ENCODE measurements at regions not wholly inside any gene's neighbourhood (a gene's known extent, or its start where the extent isn't known, plus 50 kb on each side); places are given as distances from the start of the nearest gene placed in this dataset.

DNA sequence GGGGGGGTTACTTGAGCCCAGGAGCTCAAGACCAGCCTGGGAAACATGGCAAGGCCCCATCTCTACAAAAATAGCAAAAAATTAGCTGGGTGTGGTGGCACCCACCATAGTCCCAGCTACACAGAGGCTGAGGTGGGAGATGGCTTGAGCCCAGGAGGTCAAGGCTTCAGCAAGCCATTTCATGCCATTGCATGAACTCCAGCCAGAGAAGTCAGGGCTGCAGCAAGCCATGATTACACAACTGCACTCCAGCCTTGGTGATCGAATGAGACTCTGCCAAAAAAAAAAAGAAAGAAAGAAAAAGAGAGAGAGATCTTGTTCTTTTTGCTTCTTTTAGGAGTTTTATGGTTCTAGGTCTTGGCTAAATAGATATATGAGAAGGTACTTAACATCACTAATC is 200.2 kb upstream of the PHYHIPL start:
- TF ChIP-seq POLR2A (IDR thresholded peaks at IDR 0.05), result no peak
- TF ChIP-seq, protein P1, sequence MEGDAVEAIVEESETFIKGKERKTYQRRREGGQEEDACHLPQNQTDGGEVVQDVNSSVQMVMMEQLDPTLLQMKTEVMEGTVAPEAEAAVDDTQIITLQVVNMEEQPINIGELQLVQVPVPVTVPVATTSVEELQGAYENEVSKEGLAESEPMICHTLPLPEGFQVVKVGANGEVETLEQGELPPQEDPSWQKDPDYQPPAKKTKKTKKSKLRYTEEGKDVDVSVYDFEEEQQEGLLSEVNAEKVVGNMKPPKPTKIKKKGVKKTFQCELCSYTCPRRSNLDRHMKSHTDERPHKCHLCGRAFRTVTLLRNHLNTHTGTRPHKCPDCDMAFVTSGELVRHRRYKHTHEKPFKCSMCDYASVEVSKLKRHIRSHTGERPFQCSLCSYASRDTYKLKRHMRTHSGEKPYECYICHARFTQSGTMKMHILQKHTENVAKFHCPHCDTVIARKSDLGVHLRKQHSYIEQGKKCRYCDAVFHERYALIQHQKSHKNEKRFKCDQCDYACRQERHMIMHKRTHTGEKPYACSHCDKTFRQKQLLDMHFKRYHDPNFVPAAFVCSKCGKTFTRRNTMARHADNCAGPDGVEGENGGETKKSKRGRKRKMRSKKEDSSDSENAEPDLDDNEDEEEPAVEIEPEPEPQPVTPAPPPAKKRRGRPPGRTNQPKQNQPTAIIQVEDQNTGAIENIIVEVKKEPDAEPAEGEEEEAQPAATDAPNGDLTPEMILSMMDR (IDR thresholded peaks at IDR 0.05), result no peak
- TF ChIP-seq EP300 (IDR thresholded peaks at IDR 0.05), result no peak
- no peak for TF ChIP-seq POLR2AphosphoS5 (IDR thresholded peaks at IDR 0.05)
- Histone ChIP-seq H3K4me3 (no peak overlapping the region), H3K4me1 (no peaks in the 10 kb centered on the region), H3K27ac (no peak overlapping the region), H3K27me3 (no peaks in the 10 kb centered on the region), H3K9me3 (no peaks in the 10 kb centered on the region), H3K36me3 (no peaks in the 10 kb centered on the region)
- intact Hi-C loops (cut with DNase I), result no loop called here
- DNase-seq, result no peak
- WGBS, 2 donors, result 83% methylated on average over 1 of the region's 1 CpG

DNA sequence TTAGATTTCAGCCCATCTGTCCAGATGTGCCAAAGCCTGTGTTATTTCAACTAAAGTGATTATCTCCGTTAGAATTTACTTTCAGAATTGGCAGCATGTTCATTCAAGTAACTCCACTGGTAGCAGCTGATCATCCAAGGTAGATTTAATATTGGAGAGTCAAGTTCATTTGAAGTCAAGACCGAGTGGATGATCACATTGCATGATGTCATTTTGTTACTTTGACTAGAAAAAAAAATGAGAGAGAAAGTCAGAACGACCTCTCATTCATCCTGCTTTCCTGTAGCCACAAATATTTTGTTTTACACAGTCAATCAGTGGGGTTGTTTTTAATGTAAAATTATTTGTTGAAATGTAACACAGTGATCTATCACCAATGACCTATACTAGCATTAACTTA is 196.7 kb upstream of the PHYHIPL start:
- no peak for DNase-seq
- no peaks in the 10 kb centered on the region for H3K27me3 ChIP-seq
- intact Hi-C loops (cut with DNase I), result no loop called here
- H3K36me3 ChIP-seq, result no peaks in the 10 kb centered on the region
- 46 to 64% methylated on average over 3 of the region's 3 CpGs for WGBS, 2 donors
- no peaks in the 10 kb centered on the region for H3K4me1 ChIP-seq
- TF ChIP-seq, protein P1 (IDR thresholded peaks at IDR 0.05), result no peak
- TF ChIP-seq EP300 (IDR thresholded peaks at IDR 0.05), result no peak
- no peak for TF ChIP-seq POLR2A (IDR thresholded peaks at IDR 0.05)
- no peak for TF ChIP-seq POLR2AphosphoS5 (IDR thresholded peaks at IDR 0.05)
- no peaks in the 10 kb centered on the region for H3K9me3 ChIP-seq
- H3K4me3 ChIP-seq, result no peak overlapping the region
- no peak overlapping the region for H3K27ac ChIP-seq

DNA sequence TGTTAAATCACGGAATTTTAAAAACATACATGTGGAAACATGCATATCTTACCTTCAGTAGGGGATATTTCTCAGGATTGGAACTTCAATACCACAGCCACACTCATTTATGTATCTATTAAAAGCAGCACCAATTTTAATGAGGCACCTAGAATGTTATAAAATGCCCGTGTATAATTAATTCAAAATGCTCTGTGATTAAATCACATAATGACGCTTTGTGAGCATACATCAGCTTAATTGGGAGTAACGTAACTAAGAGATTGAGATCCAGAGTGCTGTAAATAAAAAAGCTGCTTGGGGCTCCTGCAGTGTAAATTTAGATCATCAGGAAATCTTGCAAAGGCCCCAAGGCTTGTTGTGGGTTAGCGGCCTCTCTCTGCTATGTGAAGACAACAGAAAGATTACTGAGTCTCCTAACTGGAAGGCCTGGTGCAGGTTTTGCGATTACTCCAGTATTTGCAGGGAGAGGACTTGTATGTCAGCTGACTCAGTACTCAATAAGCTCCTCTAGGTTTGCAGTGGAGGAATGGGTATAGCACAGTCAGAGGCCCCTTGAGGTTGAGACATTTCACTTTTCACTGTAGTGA is 195.5 kb upstream of the PHYHIPL start:
- H3K27ac ChIP-seq, result no peak overlapping the region
- H3K36me3 ChIP-seq, result no peaks in the 10 kb centered on the region
- WGBS, 2 donors, result 90 to 91% methylated on average over 6 of the region's 6 CpGs
- H3K27me3 ChIP-seq, result no peaks in the 10 kb centered on the region
- intact Hi-C loops (cut with DNase I), result no loop called here
- no peaks in the 10 kb centered on the region for H3K4me1 ChIP-seq
- H3K9me3 ChIP-seq, result no peaks in the 10 kb centered on the region
- no peak for DNase-seq
- TF ChIP-seq POLR2AphosphoS5 (IDR thresholded peaks at IDR 0.05), result no peak
- TF ChIP-seq, protein P1 (IDR thresholded peaks at IDR 0.05), result no peak
- no peak for TF ChIP-seq EP300 (IDR thresholded peaks at IDR 0.05)
- TF ChIP-seq POLR2A (IDR thresholded peaks at IDR 0.05), result no peak
- no peak overlapping the region for H3K4me3 ChIP-seq

DNA sequence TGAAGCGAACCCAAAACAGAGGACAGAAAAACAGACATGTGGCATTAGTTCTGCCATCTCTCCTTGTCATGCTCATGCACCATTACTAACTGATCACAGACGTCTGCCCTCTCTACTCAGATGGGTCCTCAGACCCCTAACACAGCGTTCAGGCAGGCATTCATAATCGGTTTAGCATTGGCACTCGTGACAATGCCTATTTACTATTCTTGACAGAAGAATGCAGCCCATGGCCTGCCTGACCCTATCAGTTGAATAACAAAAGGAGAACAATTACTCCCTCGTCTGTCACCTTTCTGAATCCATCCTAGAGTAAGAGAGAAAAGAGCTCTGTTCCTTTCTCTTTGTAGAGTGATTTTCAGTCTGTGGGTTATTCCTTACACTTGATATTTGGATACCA is 194.6 kb upstream of the PHYHIPL start:
- H3K27me3 ChIP-seq, result no peaks in the 10 kb centered on the region
- DNase-seq, result no peak
- intact Hi-C loops (cut with DNase I), result no loop called here
- H3K4me3 ChIP-seq, result no peak overlapping the region
- H3K4me1 ChIP-seq, result no peaks in the 10 kb centered on the region
- H3K9me3 ChIP-seq, result no peaks in the 10 kb centered on the region
- no peaks in the 10 kb centered on the region for H3K36me3 ChIP-seq
- TF ChIP-seq, protein P1 (IDR thresholded peaks at IDR 0.05), result no peak
- no peak for TF ChIP-seq POLR2AphosphoS5 (IDR thresholded peaks at IDR 0.05)
- no peak for TF ChIP-seq EP300 (IDR thresholded peaks at IDR 0.05)
- TF ChIP-seq POLR2A (IDR thresholded peaks at IDR 0.05), result no peak
- H3K27ac ChIP-seq, result no peak overlapping the region
- WGBS, 2 donors, result 78 to 90% methylated on average over 6 of the region's 6 CpGs

All from sigmoid colon (tissue), 6 donors.